Panc1 (cell line): ENCODE measurements at regions not wholly inside any gene's neighbourhood (a gene's known extent, or its start where the extent isn't known, plus 50 kb on each side); places are given as distances from the start of the nearest gene placed in this dataset.

ENCODE experiments used
- ATAC-seq: fragments of 200-7000 bp; cut with Tn5 transposase; 2 replicates; pipeline ENCODE4 v1.9.1; 2020; ENCODE audit warnings: mild to moderate bottlenecking, moderate library complexity
- BruUV-seq: library from RNA; stranded (reverse); fragments of 400-500 nt; replicated peaks from 2 replicates; lab custom pipeline; 2021; lab: Mats Ljungman, UMichigan
- CTCF ChIA-PET: fragments of 300-600 bp; sonication (Branson Sonifier 250); formaldehyde crosslinking; loops from one replicate; lab custom pipeline; 2022; ENCODE audit warnings: antibody characterized with exemption; lab: Charles Lee
- POLR2A ChIA-PET: fragments of 300-600 bp; sonication (Branson Sonifier 250); formaldehyde crosslinking; loops from one replicate; lab custom pipeline; 2022; ENCODE audit warnings: antibody characterized with exemption; lab: Charles Lee
- DNase-seq: peaks from one replicate; pipeline ENCODE4 v3.0.0-alpha.2; 2010; ENCODE audit warnings: low read depth, low spot score
- H3K27ac ChIP-seq: 2 replicates; pipeline ENCODE4 v1.5.1; 2011; ENCODE audit warnings: mild to moderate bottlenecking, low read length, inconsistent platforms
- H3K27me3 ChIP-seq: fragments of 200-500 bp; sonication (Bioruptor generic); 2 replicates; pipeline ENCODE4 v1.6.0; 2014; ENCODE audit warnings: low read length, inconsistent platforms; ENCODE audit not compliant: control insufficient read depth, insufficient read depth
- H3K36me3 ChIP-seq: fragments of 200-500 bp; sonication (Bioruptor generic); 2 replicates; pipeline ENCODE4 v1.5.1; 2014; ENCODE audit warnings: inconsistent platforms, mild to moderate bottlenecking, low read length, moderate library complexity; ENCODE audit not compliant: control insufficient read depth, insufficient read depth
- H3K4me1 ChIP-seq: 2 replicates; pipeline ENCODE4 v1.5.1; 2011; ENCODE audit warnings: inconsistent platforms, mild to moderate bottlenecking, low read length, moderate library complexity; ENCODE audit not compliant: control insufficient read depth, insufficient read depth
- H3K4me3 ChIP-seq, 2 experiments: 2 replicates each; pipeline ENCODE4 v1.5.1; 2011 to 2012; ENCODE audit warnings: low read depth in 2 of 2, low read length in 2 of 2, mild to moderate bottlenecking in 2 of 2, inconsistent platforms in 1 of 2, moderate library complexity in 1 of 2
- H3K9me3 ChIP-seq: fragments of 200-500 bp; sonication (Bioruptor generic); 2 replicates; pipeline ENCODE4 v1.5.1; 2014; ENCODE audit warnings: low read depth, mild to moderate bottlenecking, inconsistent platforms, low read length, moderate library complexity; ENCODE audit not compliant: control insufficient read depth, insufficient read depth
- POLR2AphosphoS5 ChIP-seq: IDR thresholded peaks from 2 replicates; pipeline ENCODE4 v1.6.1; 2012; ENCODE audit warnings: mild to moderate bottlenecking, low read depth, low read length, moderate library complexity
- SIN3A ChIP-seq: IDR thresholded peaks from 2 replicates; pipeline ENCODE4 v1.6.1; 2012; ENCODE audit warnings: low read depth, mild to moderate bottlenecking, low read length, moderate library complexity, borderline replicate concordance; ENCODE audit not compliant: insufficient read depth
- TCF7L2 ChIP-seq: IDR thresholded peaks from 2 replicates; pipeline ENCODE4 v1.6.1; 2011; ENCODE audit warnings: mild to moderate bottlenecking, low read depth, low read length, inconsistent platforms
- in situ Hi-C: cut with HindIII; loops from 2 replicates; pipeline ENCODE4 v1.10.0; 2016; ENCODE audit warnings: low sequenced_read_pairs, low pct_unique_long_range_greater_than_20kb
- intact Hi-C: fragments of 100-400 bp; cut with micrococcal nuclease; formaldehyde crosslinking; loops from one replicate; pipeline ENCODE4 v1.10.0; 2022; ENCODE audit not compliant: unreplicated experiment
- TF ChIP-seq, protein P1 (sequence below): fragments of 450-650 bp; IDR thresholded peaks from 2 replicates; pipeline ENCODE4 v1.5.1; 2017; ENCODE audit warnings: mild to moderate bottlenecking
- TF ChIP-seq, protein P2 (sequence below), 2 experiments: IDR thresholded peaks; 2 replicates each; pipeline ENCODE4 v1.6.1; 2011 to 2012; ENCODE audit warnings: low read depth in 2 of 2, control low read depth in 1 of 2, low read length in 1 of 2, mild to moderate bottlenecking in 1 of 2, moderate library complexity in 1 of 2; ENCODE audit not compliant: insufficient read depth in 1 of 2

DNA sequence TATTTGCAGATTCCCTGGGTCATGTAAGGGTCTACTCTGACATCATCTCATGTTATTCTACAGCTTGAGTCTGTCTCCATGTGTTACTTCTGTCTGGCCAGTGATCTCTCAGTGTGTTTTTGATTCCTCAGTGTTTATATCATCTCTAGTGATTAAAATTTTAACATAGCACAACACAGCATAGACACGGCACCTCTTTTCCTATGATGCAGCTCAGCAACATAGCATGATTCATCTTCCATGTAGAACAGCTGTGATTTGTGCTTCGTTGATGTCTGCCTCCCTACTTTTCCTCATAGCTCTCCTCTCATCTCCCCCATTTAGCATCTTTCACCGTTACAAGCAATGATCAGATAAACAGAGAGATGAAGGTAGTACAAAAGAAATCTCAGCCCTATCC, 163.9 kb upstream of the DPT start:
- TF ChIP-seq SIN3A (no peak), TCF7L2 (no peak), POLR2AphosphoS5 (no peak)
- TF ChIP-seq, protein P1, sequence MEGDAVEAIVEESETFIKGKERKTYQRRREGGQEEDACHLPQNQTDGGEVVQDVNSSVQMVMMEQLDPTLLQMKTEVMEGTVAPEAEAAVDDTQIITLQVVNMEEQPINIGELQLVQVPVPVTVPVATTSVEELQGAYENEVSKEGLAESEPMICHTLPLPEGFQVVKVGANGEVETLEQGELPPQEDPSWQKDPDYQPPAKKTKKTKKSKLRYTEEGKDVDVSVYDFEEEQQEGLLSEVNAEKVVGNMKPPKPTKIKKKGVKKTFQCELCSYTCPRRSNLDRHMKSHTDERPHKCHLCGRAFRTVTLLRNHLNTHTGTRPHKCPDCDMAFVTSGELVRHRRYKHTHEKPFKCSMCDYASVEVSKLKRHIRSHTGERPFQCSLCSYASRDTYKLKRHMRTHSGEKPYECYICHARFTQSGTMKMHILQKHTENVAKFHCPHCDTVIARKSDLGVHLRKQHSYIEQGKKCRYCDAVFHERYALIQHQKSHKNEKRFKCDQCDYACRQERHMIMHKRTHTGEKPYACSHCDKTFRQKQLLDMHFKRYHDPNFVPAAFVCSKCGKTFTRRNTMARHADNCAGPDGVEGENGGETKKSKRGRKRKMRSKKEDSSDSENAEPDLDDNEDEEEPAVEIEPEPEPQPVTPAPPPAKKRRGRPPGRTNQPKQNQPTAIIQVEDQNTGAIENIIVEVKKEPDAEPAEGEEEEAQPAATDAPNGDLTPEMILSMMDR = no peak
- TF ChIP-seq, protein P2, sequence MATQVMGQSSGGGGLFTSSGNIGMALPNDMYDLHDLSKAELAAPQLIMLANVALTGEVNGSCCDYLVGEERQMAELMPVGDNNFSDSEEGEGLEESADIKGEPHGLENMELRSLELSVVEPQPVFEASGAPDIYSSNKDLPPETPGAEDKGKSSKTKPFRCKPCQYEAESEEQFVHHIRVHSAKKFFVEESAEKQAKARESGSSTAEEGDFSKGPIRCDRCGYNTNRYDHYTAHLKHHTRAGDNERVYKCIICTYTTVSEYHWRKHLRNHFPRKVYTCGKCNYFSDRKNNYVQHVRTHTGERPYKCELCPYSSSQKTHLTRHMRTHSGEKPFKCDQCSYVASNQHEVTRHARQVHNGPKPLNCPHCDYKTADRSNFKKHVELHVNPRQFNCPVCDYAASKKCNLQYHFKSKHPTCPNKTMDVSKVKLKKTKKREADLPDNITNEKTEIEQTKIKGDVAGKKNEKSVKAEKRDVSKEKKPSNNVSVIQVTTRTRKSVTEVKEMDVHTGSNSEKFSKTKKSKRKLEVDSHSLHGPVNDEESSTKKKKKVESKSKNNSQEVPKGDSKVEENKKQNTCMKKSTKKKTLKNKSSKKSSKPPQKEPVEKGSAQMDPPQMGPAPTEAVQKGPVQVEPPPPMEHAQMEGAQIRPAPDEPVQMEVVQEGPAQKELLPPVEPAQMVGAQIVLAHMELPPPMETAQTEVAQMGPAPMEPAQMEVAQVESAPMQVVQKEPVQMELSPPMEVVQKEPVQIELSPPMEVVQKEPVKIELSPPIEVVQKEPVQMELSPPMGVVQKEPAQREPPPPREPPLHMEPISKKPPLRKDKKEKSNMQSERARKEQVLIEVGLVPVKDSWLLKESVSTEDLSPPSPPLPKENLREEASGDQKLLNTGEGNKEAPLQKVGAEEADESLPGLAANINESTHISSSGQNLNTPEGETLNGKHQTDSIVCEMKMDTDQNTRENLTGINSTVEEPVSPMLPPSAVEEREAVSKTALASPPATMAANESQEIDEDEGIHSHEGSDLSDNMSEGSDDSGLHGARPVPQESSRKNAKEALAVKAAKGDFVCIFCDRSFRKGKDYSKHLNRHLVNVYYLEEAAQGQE (IDR thresholded peaks at IDR 0.05; ENCODE audit: insufficient read depth in 1 of 2, low read depth in 2 of 2, low read length in 1 of 2) = no peak
- intact Hi-C loops = no loop called here

DNA sequence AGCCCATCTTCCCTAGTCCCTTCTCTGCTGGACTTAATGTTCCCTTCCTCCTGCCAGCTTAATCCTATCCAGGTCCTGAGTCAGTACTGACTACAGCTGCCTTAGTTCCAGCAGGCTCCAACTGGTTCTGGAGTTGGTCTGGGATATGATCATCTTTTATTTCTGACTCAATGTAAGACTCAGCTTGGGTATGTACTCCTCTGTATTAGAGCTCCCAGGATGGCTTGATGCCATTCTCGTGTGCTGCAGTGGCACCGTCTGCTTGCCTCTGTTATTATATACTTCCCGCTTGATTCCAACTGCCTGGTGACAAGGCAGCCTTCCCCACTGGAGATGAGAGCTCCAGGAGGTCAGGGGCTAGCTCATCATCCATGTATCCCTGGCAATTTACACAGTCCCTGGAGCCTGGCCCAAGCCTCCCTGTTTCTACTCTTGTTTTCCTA, 164.4 kb upstream of the DPT start:
- DNase-seq = no peak
- no TSS peak for BruUV-seq
- in situ Hi-C loops (no loop called here), intact Hi-C loops (no loop called here)
- Histone ChIP-seq H3K27me3 (no peaks in the 10 kb centered on the region), H3K27ac (no peak overlapping the region), H3K4me3 (no peak overlapping the region), H3K36me3 (no peaks in the 10 kb centered on the region), H3K9me3 (peaks cover 3% of the 10 kb centered on the region; the same call in 1 of the 2 replicates), H3K4me1 (no peaks in the 10 kb centered on the region)
- ATAC-seq = no peak
- CTCF ChIA-PET = no interaction called here
- POLR2A ChIA-PET = no interaction called here
- TF ChIP-seq, protein P2 (IDR thresholded peaks at IDR 0.05; ENCODE audit: insufficient read depth in 1 of 2, low read depth in 2 of 2, low read length in 1 of 2) = no peak
- TF ChIP-seq SIN3A (no peak), TCF7L2 (no peak), POLR2AphosphoS5 (no peak)
- TF ChIP-seq, protein P1 = no peak

More for the DNA sequence above, 163.9 kb upstream of the DPT start:
- no peak for ATAC-seq
- Histone ChIP-seq H3K27me3 (no peaks in the 10 kb centered on the region), H3K9me3 (peaks cover 3% of the 10 kb centered on the region; the same call in 1 of the 2 replicates), H3K4me3 (no peak overlapping the region), H3K27ac (no peak overlapping the region), H3K36me3 (no peaks in the 10 kb centered on the region), H3K4me1 (no peaks in the 10 kb centered on the region)
- in situ Hi-C loops = no loop called here
- no peak for DNase-seq
- ChIA-PET CTCF (no interaction called here), POLR2A (interaction anchor here (0.6 kb wide), 1 partner anchor 50 kb away, joined by 4 read pairs; no protein-coding TSS in a partner anchor)
- no TSS peak for BruUV-seq
